ENCODE measurements at regions not wholly inside any gene's neighbourhood (a gene's known extent, or its start where the extent isn't known, plus 50 kb on each side); places are given as distances from the start of the nearest gene placed in this dataset.

DNA sequence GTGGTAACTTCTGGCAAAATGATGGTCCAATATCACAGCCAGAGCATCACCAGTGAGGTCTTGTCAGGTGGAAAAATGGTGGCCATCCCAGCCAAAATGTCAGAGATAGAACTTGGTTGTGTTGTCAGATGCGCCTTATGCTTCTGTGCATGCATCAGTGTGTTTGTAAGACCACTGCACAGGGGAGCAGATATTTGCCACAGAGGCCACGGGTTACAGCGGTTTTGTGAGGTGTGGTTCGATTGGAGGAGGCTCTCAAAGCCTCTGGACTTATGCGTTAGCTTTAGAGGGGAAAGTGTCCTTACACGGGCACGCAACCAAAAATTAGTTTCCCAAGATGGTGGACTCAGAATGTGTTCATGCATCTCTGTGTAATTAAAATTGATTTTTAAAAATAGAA lies 243.8 kb downstream of the ADGRD1 start:
- TF ChIP-seq POLR2AphosphoS5 (IDR thresholded peaks at IDR 0.05; ENCODE audit: low read depth, low read length) = no peak
- no peak for TF ChIP-seq POLR2A (IDR thresholded peaks at IDR 0.05; ENCODE audit: low read depth, low read length)
- TF ChIP-seq TAF1 (IDR thresholded peaks at IDR 0.05; ENCODE audit: borderline replicate concordance, low read depth, low read length) = no peak

All from GM12892 (cell line).